OCI-LY7 (cell line): ENCODE measurements at regions not wholly inside any gene's neighbourhood (a gene's known extent, or its start where the extent isn't known, plus 50 kb on each side); places are given as distances from the start of the nearest gene placed in this dataset.

Experiments used
- BruUV-seq: library from RNA; stranded (reverse); fragments of 400-500 nt; replicated peaks from 2 replicates; lab custom pipeline; 2021; lab: Mats Ljungman, UMichigan
- CTCF ChIA-PET: fragments of 300-600 bp; sonication (Branson Sonifier 250); formaldehyde crosslinking; loops from one replicate; lab custom pipeline; 2022; ENCODE audit warnings: antibody characterized with exemption; ENCODE audit not compliant: unreplicated experiment; lab: Charles Lee
- POLR2A ChIA-PET: fragments of 300-600 bp; sonication (Branson Sonifier 250); formaldehyde crosslinking; loops from one replicate; lab custom pipeline; 2022; ENCODE audit warnings: antibody characterized with exemption; lab: Charles Lee
- DNase-seq: peaks from one replicate; pipeline ENCODE4 v3.0.0-alpha.2; 2015; ENCODE audit warnings: low spot score
- H2AFZ ChIP-seq: fragments of 200-600 bp; sonication (generic), shearing (Covaris generic); 2 replicates; pipeline ENCODE4 v1.6.1; 2014; ENCODE audit warnings: mild to moderate bottlenecking, antibody characterized with exemption, low read length, moderate library complexity
- H3K27ac ChIP-seq: fragments of 200-600 bp; sonication (generic); 2 replicates; pipeline ENCODE4 v1.5.1; 2014; ENCODE audit warnings: mixed run types, low read depth, mild to moderate bottlenecking, moderate library complexity, low read length, inconsistent platforms; ENCODE audit not compliant: poor library complexity, severe bottlenecking
- H3K36me3 ChIP-seq: fragments of 200-600 bp; sonication (generic); 2 replicates; pipeline ENCODE4 v1.6.1; 2014; ENCODE audit warnings: mild to moderate bottlenecking, antibody characterized with exemption, low read length, moderate library complexity, mixed read lengths; ENCODE audit not compliant: insufficient read depth
- H3K4me1 ChIP-seq: fragments of 200-600 bp; sonication (generic); 2 replicates; pipeline ENCODE4 v1.5.1; 2014; ENCODE audit warnings: mild to moderate bottlenecking, low read length; ENCODE audit not compliant: insufficient read depth, poor library complexity, severe bottlenecking
- H3K4me2 ChIP-seq: fragments of 200-600 bp; sonication (generic); 2 replicates; pipeline ENCODE4 v1.6.1; 2014; ENCODE audit warnings: mild to moderate bottlenecking, low read length
- H3K4me3 ChIP-seq: fragments of 200-600 bp; sonication (generic); 2 replicates; pipeline ENCODE4 v1.5.1; 2014; ENCODE audit warnings: mild to moderate bottlenecking, low read depth, low read length; ENCODE audit not compliant: poor library complexity, severe bottlenecking
- H3K79me2 ChIP-seq: fragments of 200-600 bp; sonication (generic); 2 replicates; pipeline ENCODE4 v1.6.1; 2016; ENCODE audit warnings: low read depth, mild to moderate bottlenecking, low read length, moderate library complexity, mixed read lengths; ENCODE audit not compliant: insufficient read depth
- H3K9me2 ChIP-seq: fragments of 200-600 bp; sonication (generic); 2 replicates; pipeline ENCODE4 v1.6.1; 2016; ENCODE audit warnings: mild to moderate bottlenecking, low read length, mixed read lengths; ENCODE audit not compliant: insufficient read depth
- H3K9me3 ChIP-seq: fragments of 200-600 bp; sonication (generic); 2 replicates; pipeline ENCODE4 v1.6.1; 2014; ENCODE audit warnings: mild to moderate bottlenecking, mixed run types, low read length, mixed read lengths
- H4K20me1 ChIP-seq: fragments of 200-600 bp; sonication (generic); 2 replicates; pipeline ENCODE4 v1.6.1; 2014; ENCODE audit warnings: mild to moderate bottlenecking, antibody characterized with exemption, low read length, moderate library complexity, mixed read lengths; ENCODE audit not compliant: insufficient read depth
- CTCF ChIP-seq: fragments of 200-600 bp; sonication (generic); conservative IDR thresholded peaks from 2 replicates; pipeline ENCODE4 v1.5.1; 2014; ENCODE audit warnings: mild to moderate bottlenecking, antibody characterized with exemption, low read length, moderate library complexity, mixed read lengths
- EZH2phosphoT487 ChIP-seq: fragments of 200-600 bp; sonication (generic); IDR thresholded peaks from 2 replicates; pipeline ENCODE4 v1.6.1; 2018; ENCODE audit warnings: low read depth, borderline replicate concordance, mild to moderate bottlenecking, mixed run types, antibody characterized with exemption, low read length, moderate library complexity, mixed read lengths
- intact Hi-C: fragments of 100-400 bp; cut with micrococcal nuclease; formaldehyde crosslinking; loops from one replicate; pipeline ENCODE4 v1.10.0; 2022; ENCODE audit not compliant: unreplicated experiment

GRCh38 chr7:155913719-155914118, 101.5 kb upstream of the SHH start:
- no peak overlapping the region for H2AFZ ChIP-seq
- no peak overlapping the region for H3K4me3 ChIP-seq
- POLR2A ChIA-PET, result interaction anchor here (0.6 kb wide), 2 partner anchors 86 to 116 kb away, joined by 3 to 4 read pairs; no protein-coding TSS in a partner anchor
- no peaks in the 10 kb centered on the region for H3K4me1 ChIP-seq
- intact Hi-C loops, result no loop called here
- no peaks in the 10 kb centered on the region for H3K9me3 ChIP-seq
- TF ChIP-seq EZH2phosphoT487, result no peak
- TF ChIP-seq CTCF, result no peak
- H3K79me2 ChIP-seq, result no peaks in the 10 kb centered on the region
- H4K20me1 ChIP-seq, result no peaks in the 10 kb centered on the region
- CTCF ChIA-PET, result no interaction called here
- no peak for DNase-seq
- H3K36me3 ChIP-seq, result no peaks in the 10 kb centered on the region
- no TSS peak for BruUV-seq
- H3K4me2 ChIP-seq, result no peak overlapping the region
- H3K9me2 ChIP-seq, result no peaks in the 10 kb centered on the region
- H3K27ac ChIP-seq, result no peak overlapping the region

GRCh38 chr7:155913291-155913690, 101.0 kb upstream of the SHH start:
- DNase-seq, result no peak
- no peak overlapping the region for H2AFZ ChIP-seq
- no peaks in the 10 kb centered on the region for H3K9me3 ChIP-seq
- no peak overlapping the region for H3K4me3 ChIP-seq
- no peaks in the 10 kb centered on the region for H4K20me1 ChIP-seq
- no TSS peak for BruUV-seq
- ChIA-PET POLR2A (interaction anchor here (0.6 kb wide), 2 partner anchors 86 to 116 kb away, joined by 3 to 4 read pairs; no protein-coding TSS in a partner anchor), CTCF (no interaction called here)
- H3K27ac ChIP-seq, result no peak overlapping the region
- intact Hi-C loops, result no loop called here
- TF ChIP-seq EZH2phosphoT487 (no peak), CTCF (no peak)
- H3K4me2 ChIP-seq, result no peak overlapping the region
- no peaks in the 10 kb centered on the region for H3K79me2 ChIP-seq
- no peaks in the 10 kb centered on the region for H3K4me1 ChIP-seq
- H3K9me2 ChIP-seq, result no peaks in the 10 kb centered on the region
- no peaks in the 10 kb centered on the region for H3K36me3 ChIP-seq

GRCh38 chr7:155911471-155912105, 99.3 kb upstream of the SHH start:
- Histone ChIP-seq H4K20me1 (no peaks in the 10 kb centered on the region), H3K27ac (no peak overlapping the region), H2AFZ (no peak overlapping the region), H3K4me1 (no peaks in the 10 kb centered on the region), H3K9me3 (no peaks in the 10 kb centered on the region), H3K79me2 (no peaks in the 10 kb centered on the region), H3K4me2 (no peak overlapping the region), H3K36me3 (no peaks in the 10 kb centered on the region), H3K9me2 (no peaks in the 10 kb centered on the region), H3K4me3 (no peak overlapping the region)
- intact Hi-C loops, result no loop called here
- ChIA-PET CTCF (no interaction called here), POLR2A (no interaction called here)
- no peak for TF ChIP-seq CTCF
- TF ChIP-seq EZH2phosphoT487, result no peak
- no TSS peak for BruUV-seq
- no peak for DNase-seq
